Muscle layer of colon (tissue), 2 donors: ENCODE measurements at regions not wholly inside any gene's neighbourhood (a gene's known extent, or its start where the extent isn't known, plus 50 kb on each side); places are given as distances from the start of the nearest gene placed in this dataset.

ENCODE experiments used
- H3K27ac ChIP-seq: one replicate; pipeline ENCODE4 v1.7.0; 2013; ENCODE audit warnings: low read depth, mild to moderate bottlenecking, low read length, moderate library complexity
- H3K27me3 ChIP-seq, 2 donors: one replicate each; pipeline ENCODE4 v1.7.0; 2013; ENCODE audit warnings: low read length in 2 of 2, mild to moderate bottlenecking in 2 of 2; ENCODE audit not compliant: insufficient read depth in 2 of 2, control insufficient read depth in 1 of 2
- H3K36me3 ChIP-seq: one replicate; pipeline ENCODE4 v1.7.0; 2013; ENCODE audit warnings: mild to moderate bottlenecking, low read length; ENCODE audit not compliant: insufficient read depth
- H3K4me1 ChIP-seq: one replicate; pipeline ENCODE4 v1.7.0; 2013; ENCODE audit warnings: mild to moderate bottlenecking, low read length; ENCODE audit not compliant: insufficient read depth
- H3K4me3 ChIP-seq, 2 donors: one replicate each; pipeline ENCODE4 v1.7.0; 2013; ENCODE audit warnings: low read length in 2 of 2, low read depth in 1 of 2, mild to moderate bottlenecking in 1 of 2, moderate library complexity in 1 of 2
- H3K9ac ChIP-seq: one replicate; pipeline ENCODE4 v1.7.0; 2013; ENCODE audit warnings: low read length
- H3K9me3 ChIP-seq: one replicate; pipeline ENCODE4 v1.7.0; 2013; ENCODE audit warnings: mild to moderate bottlenecking, low read length
- donor health status: abdominal sarcoma.
- donor health status: Adenocarcinoma of cecum.

DNA sequence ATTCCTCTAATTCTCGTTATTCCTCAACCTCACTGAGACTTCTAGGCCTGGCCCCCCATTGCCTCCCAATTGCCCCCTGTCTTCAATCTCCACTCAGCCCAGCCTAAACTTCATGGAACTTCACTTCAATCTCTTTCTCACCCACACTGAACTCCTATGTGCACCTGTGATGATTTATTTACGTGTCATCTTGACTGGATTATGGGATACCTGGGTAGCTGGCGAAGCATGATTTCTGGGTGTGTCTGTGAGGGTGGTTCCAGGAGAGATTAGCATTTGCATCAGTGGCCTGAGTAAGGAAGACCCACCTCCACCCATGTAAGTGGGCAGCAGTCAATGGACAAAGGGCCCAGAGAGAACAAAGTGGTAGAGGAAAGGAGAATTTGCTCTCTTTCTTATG lies 587.0 kb downstream of the NPHP4 start:
- Histone ChIP-seq H3K4me1 (no peaks in the 10 kb centered on the region), H3K9me3 (no peaks in the 10 kb centered on the region), H3K27ac (no peak overlapping the region), H3K36me3 (no peaks in the 10 kb centered on the region), H3K4me3 (no peak overlapping the region), H3K9ac (no peak overlapping the region), H3K27me3 (no peaks in the 10 kb centered on the region)

DNA sequence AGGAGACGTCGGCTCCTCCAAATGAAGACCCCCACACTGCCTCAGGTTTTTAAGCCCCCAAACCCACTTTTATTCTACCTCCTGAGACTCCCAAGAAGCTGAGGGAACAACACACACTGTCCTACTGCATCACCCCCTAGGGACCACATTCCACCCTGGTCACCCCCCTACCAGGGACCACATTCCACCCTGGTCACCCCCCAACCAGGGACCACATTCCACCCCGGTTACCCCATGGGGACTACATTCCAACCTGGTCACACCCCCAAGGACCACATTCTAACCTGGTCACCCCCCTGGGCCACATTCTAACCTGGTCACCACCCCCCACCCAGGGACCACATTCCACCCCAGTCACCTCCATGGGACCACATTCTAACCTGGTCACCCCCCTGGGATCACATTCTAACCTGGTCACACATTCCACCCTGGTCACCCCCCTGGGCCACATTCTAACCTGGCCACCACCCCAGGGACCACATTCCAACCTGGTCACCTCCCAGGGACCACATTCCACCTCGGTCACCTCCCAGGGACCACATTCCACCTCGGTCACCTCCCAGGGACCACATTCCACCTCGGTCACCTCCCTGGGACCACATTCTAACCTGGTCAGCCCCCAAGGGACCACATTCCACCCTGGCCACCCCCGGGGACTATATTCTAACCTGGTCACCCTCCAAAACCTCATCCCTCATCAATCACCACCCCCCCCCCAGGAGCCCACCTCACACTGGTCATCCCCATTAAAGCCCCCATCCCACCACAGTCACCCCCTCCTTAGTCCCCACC lies 587.6 kb downstream of the NPHP4 start:
- H3K27ac ChIP-seq = no peak overlapping the region
- no peaks in the 10 kb centered on the region for H3K27me3 ChIP-seq
- H3K9me3 ChIP-seq = no peaks in the 10 kb centered on the region
- no peaks in the 10 kb centered on the region for H3K36me3 ChIP-seq
- no peaks in the 10 kb centered on the region for H3K4me1 ChIP-seq
- no peak overlapping the region for H3K9ac ChIP-seq
- H3K4me3 ChIP-seq = no peak overlapping the region

DNA sequence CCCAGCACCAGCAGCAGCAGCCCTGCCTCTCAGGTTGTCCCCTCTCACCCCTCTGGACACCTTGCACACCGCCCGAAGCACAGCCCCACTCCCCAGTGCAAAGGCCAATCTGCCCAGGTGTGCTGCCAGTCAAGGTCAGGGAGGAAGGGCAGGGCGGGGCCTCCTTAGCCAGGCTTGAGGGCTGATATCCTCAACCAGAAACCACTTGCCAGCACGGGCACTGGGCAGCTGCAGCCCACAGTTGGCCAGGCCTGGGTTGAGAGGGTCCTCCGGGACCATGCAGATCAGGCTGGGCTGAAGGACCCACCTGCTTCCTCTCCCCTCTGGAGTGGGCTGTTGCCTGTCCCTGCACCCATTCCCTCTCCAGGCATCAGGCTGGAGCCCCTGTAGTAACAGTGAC lies 588.3 kb downstream of the NPHP4 start:
- Histone ChIP-seq H3K4me3 (no peak overlapping the region), H3K9me3 (no peaks in the 10 kb centered on the region), H3K27me3 (no peaks in the 10 kb centered on the region), H3K36me3 (no peaks in the 10 kb centered on the region), H3K27ac (no peak overlapping the region), H3K9ac (no peak overlapping the region), H3K4me1 (no peaks in the 10 kb centered on the region)

DNA sequence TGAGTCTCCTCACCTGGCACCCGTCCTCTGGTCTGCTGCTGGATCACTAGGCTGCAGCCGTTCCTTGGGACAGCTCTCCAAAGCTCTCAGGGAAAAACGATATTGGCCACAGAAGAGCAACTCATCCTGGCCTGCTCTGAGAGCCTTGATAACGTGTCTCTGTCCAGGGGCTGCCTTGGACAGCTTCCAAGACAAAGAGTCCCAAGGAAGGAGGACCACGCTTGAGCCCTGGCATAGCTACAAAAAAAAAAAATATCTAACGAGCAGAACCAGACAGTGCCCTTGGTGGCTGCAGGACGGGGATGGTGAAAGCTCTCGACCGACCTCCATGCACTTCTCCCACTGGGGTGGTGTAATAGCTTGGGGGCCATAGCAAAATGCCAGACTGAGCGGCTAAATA lies 589.6 kb downstream of the NPHP4 start:
- Histone ChIP-seq H3K9me3 (no peaks in the 10 kb centered on the region), H3K27me3 (no peaks in the 10 kb centered on the region), H3K4me1 (no peaks in the 10 kb centered on the region), H3K36me3 (no peaks in the 10 kb centered on the region), H3K4me3 (no peak overlapping the region), H3K27ac (no peak overlapping the region), H3K9ac (no peak overlapping the region)

DNA sequence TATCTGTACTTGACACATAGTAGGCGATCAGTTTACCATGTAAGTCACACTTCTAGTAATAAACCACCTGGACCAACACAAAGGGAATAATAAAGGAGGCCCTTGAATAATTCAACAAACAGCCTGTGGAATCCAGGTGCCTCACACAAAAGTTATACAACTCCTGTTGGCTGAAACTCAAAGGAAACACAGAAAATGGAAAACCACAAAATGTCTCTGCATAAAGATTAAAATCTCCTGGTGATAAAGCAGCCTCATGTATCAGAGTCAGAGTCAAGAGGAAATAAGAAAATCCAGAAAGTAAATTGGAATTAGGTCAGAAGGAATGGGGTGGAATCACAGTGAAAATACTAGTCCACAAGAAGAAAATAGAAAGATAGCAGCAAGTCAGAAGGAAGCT lies 592.5 kb downstream of the NPHP4 start:
- Histone ChIP-seq H3K27me3 (no peaks in the 10 kb centered on the region), H3K36me3 (no peaks in the 10 kb centered on the region), H3K27ac (no peak overlapping the region), H3K4me1 (no peaks in the 10 kb centered on the region), H3K4me3 (no peak overlapping the region), H3K9me3 (no peaks in the 10 kb centered on the region), H3K9ac (no peak overlapping the region)

DNA sequence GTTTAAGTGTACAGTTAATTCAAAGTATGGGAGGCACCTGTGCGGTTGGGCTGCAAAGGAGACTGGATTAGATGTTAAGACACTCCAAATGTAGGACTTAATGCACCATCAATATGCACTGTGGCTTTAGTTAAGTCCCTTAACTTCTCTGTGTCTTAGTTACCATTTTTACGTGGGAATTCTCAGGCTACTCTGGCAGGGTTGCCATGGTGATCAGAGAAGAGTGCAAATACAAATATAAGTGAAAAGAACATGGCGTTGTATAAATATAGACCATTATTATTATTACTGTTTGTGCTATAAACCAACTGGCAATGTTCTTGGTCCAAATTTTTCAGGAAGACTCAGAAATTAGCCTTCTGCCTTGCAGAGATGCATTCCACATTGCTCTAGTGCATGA lies 595.6 kb downstream of the NPHP4 start:
- Histone ChIP-seq H3K36me3 (no peaks in the 10 kb centered on the region), H3K27me3 (no peaks in the 10 kb centered on the region), H3K4me1 (no peaks in the 10 kb centered on the region), H3K9ac (no peak overlapping the region), H3K27ac (no peak overlapping the region), H3K9me3 (no peaks in the 10 kb centered on the region), H3K4me3 (no peak overlapping the region)

DNA sequence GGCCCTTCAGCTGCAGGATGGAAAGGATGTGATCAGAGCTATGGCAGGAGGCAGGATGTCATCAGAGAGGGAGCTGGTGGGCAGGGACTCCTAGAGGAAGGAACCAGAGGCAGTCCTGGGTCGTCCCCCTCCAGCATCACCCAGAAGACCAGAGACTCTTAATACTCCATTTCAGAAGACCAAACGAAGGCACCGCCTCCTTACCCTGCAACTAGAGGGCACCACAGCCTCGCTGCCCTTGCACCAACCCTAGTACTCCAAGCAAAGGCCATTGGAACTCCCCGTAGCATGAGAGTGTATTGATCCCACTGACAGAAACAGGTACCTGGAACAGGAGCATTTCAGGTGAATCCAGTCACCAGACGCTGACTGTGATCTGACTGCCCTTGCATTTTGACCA lies 598.1 kb downstream of the NPHP4 start:
- H3K27ac ChIP-seq = no peak overlapping the region
- H3K4me3 ChIP-seq = no peak overlapping the region
- no peaks in the 10 kb centered on the region for H3K9me3 ChIP-seq
- H3K27me3 ChIP-seq = no peaks in the 10 kb centered on the region
- H3K9ac ChIP-seq = no peak overlapping the region
- no peaks in the 10 kb centered on the region for H3K4me1 ChIP-seq
- H3K36me3 ChIP-seq = no peaks in the 10 kb centered on the region

DNA sequence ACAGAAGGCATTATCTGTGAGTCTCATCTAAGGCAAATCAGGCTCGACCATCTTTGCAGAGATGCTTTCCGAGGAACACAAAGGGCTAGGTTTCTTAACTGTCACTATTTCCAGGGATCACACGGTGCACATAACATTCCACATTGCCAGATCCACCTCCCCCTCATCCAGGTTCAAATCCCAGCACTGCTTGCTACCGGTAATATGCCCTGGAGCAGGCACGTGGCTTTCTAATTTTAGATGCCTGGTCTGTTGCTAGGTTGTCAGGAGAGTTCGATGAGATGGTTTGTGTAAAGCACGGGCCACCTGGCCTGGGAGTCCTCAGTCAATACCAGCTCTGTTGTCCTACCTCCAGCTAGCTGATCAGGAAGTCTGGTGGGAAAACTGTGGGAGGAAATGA lies 598.6 kb downstream of the NPHP4 start:
- H3K27ac ChIP-seq = no peak overlapping the region
- no peaks in the 10 kb centered on the region for H3K9me3 ChIP-seq
- H3K4me3 ChIP-seq = no peak overlapping the region
- H3K4me1 ChIP-seq = no peaks in the 10 kb centered on the region
- H3K27me3 ChIP-seq = no peaks in the 10 kb centered on the region
- no peaks in the 10 kb centered on the region for H3K36me3 ChIP-seq
- no peak overlapping the region for H3K9ac ChIP-seq

DNA sequence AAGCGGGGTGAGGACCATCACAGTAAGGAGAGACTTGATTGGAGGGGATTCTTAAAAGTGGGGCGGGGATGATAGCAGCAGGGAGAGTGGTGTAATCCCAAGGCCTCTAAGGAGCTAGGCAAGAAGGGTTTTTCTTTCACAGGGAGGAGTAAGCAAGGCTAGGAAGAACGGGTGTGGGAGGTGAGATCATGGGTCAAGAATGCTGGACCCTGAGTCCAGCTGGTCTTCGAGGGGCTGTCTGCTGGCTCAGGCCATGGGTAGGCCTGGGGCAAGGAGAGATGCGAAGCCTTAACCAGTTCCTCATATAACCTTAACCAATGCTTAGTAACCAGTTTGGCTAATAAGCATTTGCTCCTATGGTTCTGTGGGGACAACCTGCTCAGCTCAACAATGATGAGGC lies 599.1 kb downstream of the NPHP4 start:
- Histone ChIP-seq H3K36me3 (no peaks in the 10 kb centered on the region), H3K9me3 (no peaks in the 10 kb centered on the region), H3K9ac (no peak overlapping the region), H3K27ac (no peak overlapping the region), H3K4me3 (no peak overlapping the region), H3K4me1 (no peaks in the 10 kb centered on the region), H3K27me3 (no peaks in the 10 kb centered on the region)

DNA sequence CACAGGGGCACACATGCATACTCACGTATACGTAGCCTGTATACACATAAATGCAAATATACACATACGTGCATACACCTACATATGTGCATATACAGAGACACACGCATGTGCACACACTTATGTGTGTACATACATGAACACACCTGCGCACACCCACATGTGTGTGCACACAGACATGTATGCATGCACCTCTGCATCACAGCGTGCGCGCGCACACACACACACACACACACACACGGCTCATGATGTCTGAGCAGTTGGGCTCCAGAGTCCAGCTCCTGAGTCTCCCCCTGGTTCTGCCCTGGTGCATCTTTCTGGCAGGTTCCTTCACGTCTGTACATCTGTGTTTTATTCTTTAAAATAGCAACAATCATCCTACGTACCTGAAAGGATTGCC lies 600.5 kb downstream of the NPHP4 start:
- Histone ChIP-seq H3K9ac (no peak overlapping the region), H3K27me3 (peaks cover 0 to 4% of the 10 kb centered on the region in 2 donors), H3K36me3 (no peaks in the 10 kb centered on the region), H3K9me3 (no peaks in the 10 kb centered on the region), H3K27ac (no peak overlapping the region), H3K4me3 (no peak overlapping the region), H3K4me1 (no peaks in the 10 kb centered on the region)

DNA sequence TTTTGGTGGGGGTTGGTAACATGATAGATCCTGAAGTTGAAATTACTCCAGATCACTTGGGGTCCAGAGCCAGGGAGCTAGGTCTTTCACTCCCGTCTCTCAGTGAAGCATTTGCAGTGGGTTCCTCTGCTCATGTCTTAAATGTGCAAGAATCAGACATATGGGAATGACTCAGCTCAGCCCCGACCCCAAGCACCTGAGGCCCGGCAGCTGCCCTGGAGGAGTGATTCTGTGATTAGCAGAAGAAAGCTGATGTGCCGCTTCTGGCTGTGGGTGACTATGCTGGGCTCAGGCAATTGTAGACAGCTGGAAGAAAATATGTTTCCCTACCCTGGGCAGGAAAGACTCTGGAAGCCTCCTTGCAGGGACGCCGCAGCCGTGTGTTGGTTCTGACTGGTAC lies 601.7 kb downstream of the NPHP4 start:
- H3K27me3 ChIP-seq = peaks cover 4 to 5% of the 10 kb centered on the region in 2 donors

DNA sequence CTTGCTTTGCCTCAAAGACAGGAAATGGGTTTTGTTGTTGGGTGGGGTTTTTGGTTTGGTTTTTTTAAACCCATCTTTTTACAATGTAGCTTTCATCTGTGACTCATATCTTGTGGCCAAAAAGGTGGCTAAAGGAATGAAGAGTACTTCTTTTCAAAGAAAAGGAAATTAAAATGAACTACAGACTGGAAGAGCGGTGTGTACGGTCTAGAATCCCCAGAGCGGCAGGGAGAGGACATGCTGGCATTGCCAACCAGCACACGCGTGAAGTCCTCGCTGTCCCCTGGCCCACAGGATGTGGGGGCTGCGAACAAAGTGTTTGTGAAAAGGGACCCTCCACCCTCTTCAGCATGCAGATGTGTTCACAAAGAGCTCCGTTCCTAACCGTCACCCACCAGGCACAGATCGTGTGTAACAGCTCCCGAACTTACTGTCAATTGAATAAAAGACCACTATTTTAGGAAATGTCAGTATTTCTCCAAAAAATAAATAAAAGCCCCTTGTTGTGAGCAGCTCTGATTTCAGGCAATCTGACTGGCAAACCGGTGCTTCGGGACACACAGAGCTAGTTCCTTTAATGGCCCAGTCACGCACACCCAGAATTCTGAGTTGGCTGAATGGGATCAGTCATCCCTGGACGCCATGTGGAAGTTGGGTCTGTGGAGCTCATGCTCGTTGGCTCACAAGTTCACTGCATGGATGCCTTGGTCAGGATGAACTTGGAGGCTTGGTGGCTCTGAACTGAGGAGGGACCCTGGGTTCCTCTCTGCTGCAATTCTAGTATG lies 602.9 kb downstream of the NPHP4 start:
- Histone ChIP-seq H3K27me3 (peaks cover 4 to 5% of the 10 kb centered on the region in 2 donors), H3K27ac (no peak overlapping the region), H3K9me3 (no peaks in the 10 kb centered on the region), H3K36me3 (no peaks in the 10 kb centered on the region), H3K4me3 (no peak overlapping the region), H3K9ac (no peak overlapping the region), H3K4me1 (no peaks in the 10 kb centered on the region)

More for the DNA sequence above, 601.7 kb downstream of the NPHP4 start:
- Histone ChIP-seq H3K36me3 (no peaks in the 10 kb centered on the region), H3K9ac (no peak overlapping the region), H3K27ac (no peak overlapping the region), H3K4me1 (no peaks in the 10 kb centered on the region), H3K4me3 (no peak overlapping the region), H3K9me3 (no peaks in the 10 kb centered on the region)
